Hepatocyte (in vitro differentiated cells): ENCODE measurements at regions not wholly inside any gene's neighbourhood (a gene's known extent, or its start where the extent isn't known, plus 50 kb on each side); places are given as distances from the start of the nearest gene placed in this dataset.

ENCODE experiments used
- CTCF ChIP-seq: fragments of 200-600 bp; sonication (generic); IDR thresholded peaks from 2 replicates; pipeline ENCODE4 v1.5.1; 2016; ENCODE audit warnings: antibody characterized with exemption, mild to moderate bottlenecking; ENCODE audit not compliant: poor library complexity
- EZH2phosphoT487 ChIP-seq: fragments of 200-600 bp; sonication (generic); IDR thresholded peaks from one replicate; pipeline ENCODE4 v1.6.1; 2018; ENCODE audit warnings: antibody characterized with exemption, mild to moderate bottlenecking, low read depth, moderate library complexity; ENCODE audit not compliant: unreplicated experiment, severe bottlenecking

- TF ChIP-seq CTCF (no peak), EZH2phosphoT487 (no peak)
Measured at GRCh38 chr3:4079339-4080195, 223.6 kb upstream of the SETMAR start.
